DOHH2 (cell line): ENCODE measurements at regions not wholly inside any gene's neighbourhood (a gene's known extent, or its start where the extent isn't known, plus 50 kb on each side); places are given as distances from the start of the nearest gene placed in this dataset.

Source experiments
- H3F3A ChIP-seq: fragments of 200-600 bp; sonication (generic), shearing (Covaris generic); 2 replicates; pipeline ENCODE4 v1.6.0; 2016; ENCODE audit warnings: antibody characterized with exemption, mild to moderate bottlenecking; ENCODE audit not compliant: control insufficient read depth, insufficient read depth
- H3K27ac ChIP-seq: fragments of 200-600 bp; sonication (generic); 2 replicates; pipeline ENCODE4 v1.5.1; 2014; ENCODE audit warnings: low read depth, mild to moderate bottlenecking, low read length, moderate library complexity
- H3K27me3 ChIP-seq: fragments of 200-600 bp; sonication (generic); 2 replicates; pipeline ENCODE4 v1.6.1; 2014; ENCODE audit warnings: mild to moderate bottlenecking, low read length, mixed read lengths; ENCODE audit not compliant: control insufficient read depth
- H3K36me3 ChIP-seq: fragments of 200-600 bp; sonication (generic); 2 replicates; pipeline ENCODE4 v1.6.1; 2014; ENCODE audit warnings: mild to moderate bottlenecking, low read length, moderate library complexity, mixed read lengths; ENCODE audit not compliant: control insufficient read depth
- H3K4me1 ChIP-seq: fragments of 200-600 bp; sonication (generic); 2 replicates; pipeline ENCODE4 v1.6.1; 2014; ENCODE audit warnings: mild to moderate bottlenecking, low read length, mixed read lengths; ENCODE audit not compliant: control insufficient read depth
- H3K4me2 ChIP-seq: fragments of 200-600 bp; sonication (generic); 2 replicates; pipeline ENCODE4 v1.6.0; 2014; ENCODE audit warnings: mild to moderate bottlenecking, low read length, moderate library complexity
- H3K4me3 ChIP-seq: fragments of 200-600 bp; sonication (generic); 2 replicates; pipeline ENCODE4 v1.5.1; 2014; ENCODE audit warnings: mild to moderate bottlenecking, low read length, mixed read lengths
- H3K79me2 ChIP-seq: fragments of 200-600 bp; sonication (generic); 2 replicates; pipeline ENCODE4 v1.6.1; 2014; ENCODE audit warnings: mild to moderate bottlenecking, low read length, mixed read lengths; ENCODE audit not compliant: control insufficient read depth
- H3K9me2 ChIP-seq: fragments of 200-600 bp; sonication (generic); replicated peaks from 2 replicates; pipeline ENCODE4 v1.6.1; 2014; ENCODE audit warnings: mild to moderate bottlenecking, low read length, mixed read lengths; ENCODE audit not compliant: control insufficient read depth
- H3K9me3 ChIP-seq: fragments of 200-600 bp; sonication (generic); 2 replicates; pipeline ENCODE4 v1.6.1; 2014; ENCODE audit warnings: antibody characterized with exemption, low read length, mixed read lengths; ENCODE audit not compliant: control insufficient read depth, insufficient read depth
- H4K20me1 ChIP-seq: fragments of 200-600 bp; sonication (generic); 2 replicates; pipeline ENCODE4 v1.6.0; 2014; ENCODE audit warnings: low read depth, mild to moderate bottlenecking, antibody characterized with exemption, low read length, moderate library complexity; ENCODE audit not compliant: control insufficient read depth, insufficient read depth
- CTCF ChIP-seq: fragments of 200-600 bp; sonication (generic); IDR thresholded peaks from one replicate; pipeline ENCODE4 v1.5.1; 2014; ENCODE audit warnings: antibody characterized with exemption, mild to moderate bottlenecking, low read depth, low read length; ENCODE audit not compliant: poor library complexity, severe bottlenecking
- EZH2phosphoT487 ChIP-seq: fragments of 200-600 bp; sonication (generic); IDR thresholded peaks from 2 replicates; pipeline ENCODE4 v1.6.1; 2017; ENCODE audit warnings: borderline replicate concordance, mild to moderate bottlenecking, antibody characterized with exemption, low read length, moderate library complexity, mixed read lengths

- H3K9me3 ChIP-seq, result no peaks in the 10 kb centered on the region
- H3F3A ChIP-seq, result peaks cover 6% of the 10 kb centered on the region; the same call in 1 of the 2 replicates
- no peaks in the 10 kb centered on the region for H3K27me3 ChIP-seq
- TF ChIP-seq EZH2phosphoT487, result no peak
- TF ChIP-seq CTCF, result no peak
- H4K20me1 ChIP-seq, result no peaks in the 10 kb centered on the region
- H3K4me3 ChIP-seq, result no peak overlapping the region
- peaks cover 34% of the 10 kb centered on the region for H3K4me1 ChIP-seq
- no peaks in the 10 kb centered on the region for H3K9me2 ChIP-seq
- H3K27ac ChIP-seq, result no peak overlapping the region
- no peak overlapping the region for H3K4me2 ChIP-seq
- no peaks in the 10 kb centered on the region for H3K36me3 ChIP-seq
- H3K79me2 ChIP-seq, result no peaks in the 10 kb centered on the region
Observed at GRCh38 chr21:33980276-33980916, 64.8 kb upstream of the ATP5PO start.

- Histone ChIP-seq H3F3A (peaks cover 9% of the 10 kb centered on the region; the same call in 1 of the 2 replicates), H3K4me1 (peaks cover 47% of the 10 kb centered on the region), H3K79me2 (no peaks in the 10 kb centered on the region), H3K36me3 (no peaks in the 10 kb centered on the region), H3K9me3 (no peaks in the 10 kb centered on the region), H3K9me2 (no peaks in the 10 kb centered on the region), H3K4me3 (no peak overlapping the region), H3K27me3 (no peaks in the 10 kb centered on the region), H3K27ac (no peak overlapping the region), H3K4me2 (no peak overlapping the region), H4K20me1 (no peaks in the 10 kb centered on the region)
- no peak for TF ChIP-seq CTCF
- no peak for TF ChIP-seq EZH2phosphoT487
Observed at GRCh38 chr21:33978585-33978984, 63.0 kb upstream of the ATP5PO start.

GRCh38 chr21:33977721-33978369, 62.2 kb upstream of the ATP5PO start:
- Histone ChIP-seq H3K4me3 (no peak overlapping the region), H3K9me2 (no peaks in the 10 kb centered on the region), H3K4me2 (0 out of 2 replicates have a peak overlapping the region, but pooled peaks have one; percentile 77), H3K79me2 (no peaks in the 10 kb centered on the region), H4K20me1 (no peaks in the 10 kb centered on the region), H3K9me3 (no peaks in the 10 kb centered on the region), H3F3A (peaks cover 9% of the 10 kb centered on the region; the same call in 1 of the 2 replicates), H3K27ac (no peak overlapping the region), H3K36me3 (no peaks in the 10 kb centered on the region), H3K4me1 (peaks cover 44% of the 10 kb centered on the region), H3K27me3 (no peaks in the 10 kb centered on the region)
- TF ChIP-seq CTCF, result no peak
- TF ChIP-seq EZH2phosphoT487, result no peak
